ENCODE measurements at regions not wholly inside any gene's neighbourhood (a gene's known extent, or its start where the extent isn't known, plus 50 kb on each side); places are given as distances from the start of the nearest gene placed in this dataset.

DNA sequence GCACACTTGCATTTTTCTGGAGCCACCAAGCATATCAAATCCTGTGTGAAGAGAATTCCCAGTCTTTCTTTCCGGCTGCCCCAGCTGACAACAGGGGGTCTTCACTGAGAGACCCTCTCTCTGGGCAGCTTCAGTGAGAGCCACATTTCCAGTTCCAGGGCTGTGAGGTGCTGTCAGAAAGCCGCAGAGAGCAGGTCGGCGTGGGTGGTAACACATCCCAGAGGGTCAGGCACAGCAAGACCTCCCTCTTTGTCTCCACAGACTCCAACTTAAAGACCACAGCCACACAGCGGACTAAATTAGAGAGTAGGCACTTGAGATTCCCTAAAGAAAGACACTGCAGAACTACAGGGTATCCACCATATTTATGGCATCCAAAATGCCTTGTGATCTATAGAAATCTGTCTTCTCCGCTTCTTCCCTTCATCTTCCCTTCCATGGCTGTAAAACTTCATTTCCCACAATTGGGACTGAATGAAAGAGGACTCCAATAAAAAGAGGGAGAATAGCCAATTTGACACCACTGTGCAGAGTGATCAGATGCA is 116.0 kb upstream of the C7orf33 start:
- Histone ChIP-seq H3K9me3 (ENCODE audit: low read length) (no peaks in the 10 kb centered on the region), H3K27ac (ENCODE audit: low read depth, low read length, poor library complexity, severe bottlenecking) (no peak overlapping the region), H3K4me3 (ENCODE audit: low read depth, low read length, poor library complexity, severe bottlenecking) (no peak overlapping the region), H3K36me3 (ENCODE audit: insufficient read depth, low read length) (no peaks in the 10 kb centered on the region), H3K9me2 (ENCODE audit: insufficient read depth, low read length) (no peaks in the 10 kb centered on the region), H2AFZ (ENCODE audit: low read length) (no peak overlapping the region), H3K4me1 (ENCODE audit: insufficient read depth, low read length, poor library complexity, severe bottlenecking) (no peaks in the 10 kb centered on the region), H3K79me2 (ENCODE audit: insufficient read depth, low read depth, low read length) (no peaks in the 10 kb centered on the region), H3K4me2 (ENCODE audit: low read length) (no peak overlapping the region), H4K20me1 (ENCODE audit: insufficient read depth, low read length) (no peaks in the 10 kb centered on the region)
- ChIA-PET POLR2A (interaction anchor here (0.6 kb wide), 1 partner anchor 484 kb away, joined by 3 read pairs; no protein-coding TSS in a partner anchor), CTCF (ENCODE audit: unreplicated experiment) (no interaction called here)
- intact Hi-C loops (cut with micrococcal nuclease; ENCODE audit: unreplicated experiment), result no loop called here
- TF ChIP-seq, protein P1, sequence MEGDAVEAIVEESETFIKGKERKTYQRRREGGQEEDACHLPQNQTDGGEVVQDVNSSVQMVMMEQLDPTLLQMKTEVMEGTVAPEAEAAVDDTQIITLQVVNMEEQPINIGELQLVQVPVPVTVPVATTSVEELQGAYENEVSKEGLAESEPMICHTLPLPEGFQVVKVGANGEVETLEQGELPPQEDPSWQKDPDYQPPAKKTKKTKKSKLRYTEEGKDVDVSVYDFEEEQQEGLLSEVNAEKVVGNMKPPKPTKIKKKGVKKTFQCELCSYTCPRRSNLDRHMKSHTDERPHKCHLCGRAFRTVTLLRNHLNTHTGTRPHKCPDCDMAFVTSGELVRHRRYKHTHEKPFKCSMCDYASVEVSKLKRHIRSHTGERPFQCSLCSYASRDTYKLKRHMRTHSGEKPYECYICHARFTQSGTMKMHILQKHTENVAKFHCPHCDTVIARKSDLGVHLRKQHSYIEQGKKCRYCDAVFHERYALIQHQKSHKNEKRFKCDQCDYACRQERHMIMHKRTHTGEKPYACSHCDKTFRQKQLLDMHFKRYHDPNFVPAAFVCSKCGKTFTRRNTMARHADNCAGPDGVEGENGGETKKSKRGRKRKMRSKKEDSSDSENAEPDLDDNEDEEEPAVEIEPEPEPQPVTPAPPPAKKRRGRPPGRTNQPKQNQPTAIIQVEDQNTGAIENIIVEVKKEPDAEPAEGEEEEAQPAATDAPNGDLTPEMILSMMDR (conservative IDR thresholded peaks at IDR 0.05; ENCODE audit: low read length), result no peak
- TF ChIP-seq EZH2phosphoT487 (IDR thresholded peaks at IDR 0.05; ENCODE audit: borderline replicate concordance, low read depth, low read length), result no peak
- DNase-seq (ENCODE audit: low spot score), result no peak
- BruUV-seq (replicated peaks), result no TSS peak

DNA sequence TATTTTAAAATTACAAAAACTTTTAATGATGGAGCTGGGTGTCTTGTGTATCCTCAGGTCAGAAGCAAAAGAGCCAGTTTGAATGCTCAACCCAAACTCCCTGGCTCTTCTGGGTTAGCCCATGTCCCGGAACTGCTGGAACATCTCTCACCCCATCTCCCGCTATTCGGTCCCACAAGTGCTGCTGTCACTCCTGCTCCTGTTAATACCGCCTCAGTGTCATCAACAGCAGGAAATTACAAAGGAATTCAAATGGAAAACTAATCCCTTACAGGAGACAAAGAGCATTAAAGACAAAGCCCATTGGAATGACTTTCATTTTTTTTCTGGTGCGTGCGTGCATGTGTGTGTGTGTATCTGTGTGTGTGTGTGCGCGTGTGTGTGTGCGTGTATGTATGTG is 112.0 kb upstream of the C7orf33 start:
- intact Hi-C loops (cut with micrococcal nuclease; ENCODE audit: unreplicated experiment), result no loop called here

More for the DNA sequence above, 112.0 kb upstream of the C7orf33 start:
- Histone ChIP-seq H4K20me1 (ENCODE audit: insufficient read depth, low read length) (no peaks in the 10 kb centered on the region), H3K36me3 (ENCODE audit: insufficient read depth, low read length) (no peaks in the 10 kb centered on the region), H2AFZ (ENCODE audit: low read length) (no peak overlapping the region), H3K9me3 (ENCODE audit: low read length) (no peaks in the 10 kb centered on the region), H3K79me2 (ENCODE audit: insufficient read depth, low read depth, low read length) (no peaks in the 10 kb centered on the region), H3K4me2 (ENCODE audit: low read length) (no peak overlapping the region), H3K27ac (ENCODE audit: low read depth, low read length, poor library complexity, severe bottlenecking) (no peak overlapping the region), H3K4me1 (ENCODE audit: insufficient read depth, low read length, poor library complexity, severe bottlenecking) (no peaks in the 10 kb centered on the region), H3K9me2 (ENCODE audit: insufficient read depth, low read length) (no peaks in the 10 kb centered on the region), H3K4me3 (ENCODE audit: low read depth, low read length, poor library complexity, severe bottlenecking) (no peak overlapping the region)
- no peak for DNase-seq (ENCODE audit: low spot score)
- POLR2A ChIA-PET, result no interaction called here
- no peak for TF ChIP-seq EZH2phosphoT487 (IDR thresholded peaks at IDR 0.05; ENCODE audit: borderline replicate concordance, low read depth, low read length)
- TF ChIP-seq, protein P1 (conservative IDR thresholded peaks at IDR 0.05; ENCODE audit: low read length), result no peak
- BruUV-seq (replicated peaks), result no TSS peak
- CTCF ChIA-PET (ENCODE audit: unreplicated experiment), result no interaction called here

Data from OCI-LY7 (cell line).